Pons (tissue), 1 donor: ENCODE measurements at regions not wholly inside any gene's neighbourhood (a gene's known extent, or its start where the extent isn't known, plus 50 kb on each side); places are given as distances from the start of the nearest gene placed in this dataset.

Experiments
- DNase-seq: peaks from one replicate; pipeline ENCODE4 v3.0.0-alpha.2; 2016; ENCODE audit warnings: low spot score

- DNase-seq = peak; percentile 56
Observed at GRCh38 chr4:153137677-153138630, 66.3 kb upstream of the TRIM2 start.

- peak; percentile 93 for DNase-seq
Observed at GRCh38 chr4:153138736-153139135, 65.5 kb upstream of the TRIM2 start.

- DNase-seq = no peak
Observed at GRCh38 chr4:153140294-153140693, 63.9 kb upstream of the TRIM2 start.

- DNase-seq = no peak
Observed at GRCh38 chr4:153141238-153141637, 63.0 kb upstream of the TRIM2 start.

- DNase-seq = peak; percentile 90
Observed at GRCh38 chr4:153142700-153143438, 61.4 kb upstream of the TRIM2 start.

- peak; percentile 69 for DNase-seq
Observed at GRCh38 chr4:153143527-153144348, 60.5 kb upstream of the TRIM2 start.

GRCh38 chr4:153146031-153146430, 58.2 kb upstream of the TRIM2 start:
- no peak for DNase-seq

- DNase-seq = no peak
Observed at GRCh38 chr4:153146961-153147360, 57.3 kb upstream of the TRIM2 start.

- no peak for DNase-seq
Observed at GRCh38 chr4:153148791-153149190, 55.5 kb upstream of the TRIM2 start.

GRCh38 chr4:153151535-153152455, 52.4 kb upstream of the TRIM2 start:
- peak; percentile 59 for DNase-seq

- peak; percentile 44 for DNase-seq
Observed at GRCh38 chr4:153152501-153153338, 51.5 kb upstream of the TRIM2 start.

GRCh38 chr4:153153339-153153871, 50.8 kb upstream of the TRIM2 start:
- peak; percentile 45 for DNase-seq

- DNase-seq = no peak
Observed at GRCh38 chr4:153154007-153154975, 50.0 kb upstream of the TRIM2 start.
